ENCODE measurements at regions not wholly inside any gene's neighbourhood (a gene's known extent, or its start where the extent isn't known, plus 50 kb on each side); places are given as distances from the start of the nearest gene placed in this dataset.
"Not testable (repeated sequence)": the region's sequence is repeated elsewhere in the genome, so short reads cannot be mapped to it uniquely, and the experiment has no call there.

- DNase-seq: no peak
These were observed 417.5 kb downstream of the NUP35 start for GRCh38 chr2:183541766-183542165.

- DNase-seq: no peak
These were observed 418.4 kb downstream of the NUP35 start for GRCh38 chr2:183542606-183543005.

DNA sequence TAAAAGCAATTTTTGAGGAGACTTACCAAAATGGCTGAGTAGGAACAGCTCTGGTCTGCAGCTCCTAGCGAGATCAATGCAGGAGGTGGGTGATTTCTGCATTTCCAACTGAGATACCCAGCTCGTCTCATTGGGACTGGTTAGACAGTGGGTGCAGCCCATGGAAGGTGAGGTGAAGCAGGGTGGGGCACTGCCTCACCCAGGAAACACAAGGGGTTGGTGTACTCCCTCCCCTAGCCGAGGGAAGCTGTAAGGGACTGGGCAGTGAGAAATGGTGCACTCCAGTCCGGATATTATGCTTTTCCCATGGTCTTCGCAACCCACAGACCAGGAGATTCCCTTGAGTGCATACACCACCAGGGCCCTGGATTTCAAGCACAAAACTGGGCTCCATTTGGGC, 419.0 kb downstream of the NUP35 start:
- no peak for DNase-seq

GRCh38 chr2:183543731-183544130, 419.5 kb downstream of the NUP35 start:
- DNase-seq: no peak

DNA sequence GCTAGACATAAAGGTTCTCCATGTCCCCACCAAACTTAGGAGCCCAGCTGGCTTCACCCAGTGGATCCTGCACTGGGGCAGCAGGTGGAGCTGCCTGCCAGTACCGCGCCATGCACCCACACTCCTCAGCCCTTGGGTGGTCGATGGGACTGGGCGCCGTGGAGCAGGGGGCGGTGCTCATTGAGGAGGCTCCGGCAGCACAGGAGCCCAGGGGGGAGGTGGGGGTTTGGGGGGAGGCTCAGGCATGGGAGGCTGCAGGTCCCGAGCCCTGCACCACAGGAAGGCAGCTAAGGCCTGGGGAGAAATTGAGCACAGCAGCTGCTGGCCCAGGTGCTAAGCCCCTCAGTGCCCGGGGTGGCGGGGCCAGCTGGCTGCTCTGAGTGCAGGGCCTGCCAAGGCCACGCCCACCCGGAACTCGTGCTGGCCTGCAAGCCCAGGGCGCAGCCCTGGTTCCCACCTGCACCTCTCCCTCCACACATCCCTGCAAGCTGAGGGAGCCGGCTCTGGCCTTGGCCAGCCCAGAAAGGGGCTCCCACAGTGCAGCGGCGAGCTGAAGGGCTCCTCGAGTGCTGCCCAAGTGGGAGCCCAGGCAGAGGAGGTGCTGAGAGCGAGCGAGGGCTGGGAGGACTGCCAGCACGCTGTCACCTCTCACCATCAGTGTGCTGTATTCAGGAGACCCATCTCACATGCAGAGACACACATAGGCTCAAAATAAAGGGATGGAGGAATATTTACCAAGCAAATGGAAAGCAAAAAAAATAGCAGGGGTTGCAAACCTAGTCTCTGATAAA, 422.5 kb downstream of the NUP35 start:
- DNase-seq: not testable (repeated sequence)

GRCh38 chr2:183552716-183553115, 428.5 kb downstream of the NUP35 start:
- DNase-seq: no peak

GRCh38 chr2:183564726-183565125, 440.5 kb downstream of the NUP35 start:
- no peak for DNase-seq

DNA sequence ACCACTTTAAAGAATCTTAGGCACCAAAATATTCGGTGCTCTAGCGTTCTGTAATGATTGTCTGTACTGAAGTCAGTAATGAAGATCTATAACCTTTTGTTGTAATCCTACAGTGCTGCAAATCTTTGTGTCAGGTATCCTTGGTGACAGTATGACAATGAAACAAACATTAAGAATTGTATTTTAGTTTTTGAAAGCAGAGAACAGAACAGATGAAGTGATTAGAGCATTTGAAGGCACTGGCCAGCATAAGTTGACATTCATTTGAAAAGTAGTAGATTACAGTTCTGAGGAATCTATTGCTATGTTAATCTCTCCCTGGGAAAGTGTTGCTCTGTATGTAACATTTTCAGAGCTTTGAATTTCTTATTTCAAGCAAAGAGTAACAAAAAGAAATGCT, 451.2 kb downstream of the NUP35 start:
- no peak for DNase-seq

DNA sequence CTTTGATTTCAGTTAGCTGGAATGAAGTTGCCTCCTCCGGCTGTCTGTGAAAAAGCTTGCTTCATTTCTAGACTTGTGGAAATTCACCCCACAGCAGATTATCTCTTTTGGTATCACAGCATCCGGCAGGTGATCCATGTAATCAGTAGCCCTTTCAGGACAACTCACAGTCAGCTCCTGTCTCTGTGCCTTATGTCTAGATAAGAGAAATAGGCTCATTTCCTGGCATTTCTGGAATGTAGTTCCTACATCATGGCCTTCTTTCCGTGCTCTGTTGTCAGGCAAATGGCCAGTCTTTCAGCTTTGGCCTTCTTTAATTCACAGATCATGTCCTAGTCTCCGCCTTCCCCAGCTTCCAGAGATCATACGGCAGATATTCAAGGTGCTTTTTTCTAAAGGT, 455.4 kb downstream of the NUP35 start:
- DNase-seq: no peak

- no peak for DNase-seq
These were observed 468.0 kb downstream of the NUP35 start for GRCh38 chr2:183592271-183592670.

GRCh38 chr2:183594150-183594549, 469.9 kb downstream of the NUP35 start:
- DNase-seq: no peak

GRCh38 chr2:183597841-183598240, 473.6 kb downstream of the NUP35 start:
- DNase-seq: no peak

GRCh38 chr2:183604065-183604464, 479.8 kb downstream of the NUP35 start:
- no peak for DNase-seq

- DNase-seq: no peak
These were observed 481.2 kb downstream of the NUP35 start for GRCh38 chr2:183605440-183605839.

DNA sequence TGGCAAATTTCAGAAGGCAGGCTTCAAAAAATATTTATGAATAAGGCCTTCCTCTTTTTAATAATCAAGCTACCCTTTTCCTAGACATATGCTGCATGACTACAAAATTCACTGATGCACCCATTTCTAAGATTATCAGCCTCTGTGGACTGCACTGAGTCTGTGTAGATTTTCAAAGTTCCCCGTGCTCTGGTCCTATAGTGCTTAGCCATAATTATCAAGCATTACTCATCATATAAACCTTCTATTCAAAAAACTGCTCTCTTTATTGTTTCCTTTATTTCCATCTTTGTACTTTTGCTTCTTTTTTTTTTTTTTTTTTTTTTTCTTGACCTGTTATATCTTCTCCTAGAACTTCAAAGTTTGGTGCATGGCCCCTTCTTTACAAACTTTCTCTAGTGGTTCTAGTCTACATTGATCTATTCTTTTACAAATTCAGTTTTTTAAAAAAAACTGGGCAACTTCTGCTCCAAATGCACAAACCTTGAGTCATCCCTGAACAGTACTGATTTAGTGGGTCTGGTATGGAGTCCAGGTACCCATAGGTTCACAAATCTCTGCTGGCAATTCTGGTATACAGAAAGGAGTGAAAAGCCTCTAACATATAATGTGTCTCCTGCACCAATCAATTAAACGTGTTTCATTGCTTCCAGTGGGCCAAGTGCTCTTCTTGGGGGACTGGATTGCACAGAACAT, 481.9 kb downstream of the NUP35 start:
- DNase-seq: no peak

- DNase-seq: no peak
These were observed 482.5 kb downstream of the NUP35 start for GRCh38 chr2:183606718-183607085.

DNA sequence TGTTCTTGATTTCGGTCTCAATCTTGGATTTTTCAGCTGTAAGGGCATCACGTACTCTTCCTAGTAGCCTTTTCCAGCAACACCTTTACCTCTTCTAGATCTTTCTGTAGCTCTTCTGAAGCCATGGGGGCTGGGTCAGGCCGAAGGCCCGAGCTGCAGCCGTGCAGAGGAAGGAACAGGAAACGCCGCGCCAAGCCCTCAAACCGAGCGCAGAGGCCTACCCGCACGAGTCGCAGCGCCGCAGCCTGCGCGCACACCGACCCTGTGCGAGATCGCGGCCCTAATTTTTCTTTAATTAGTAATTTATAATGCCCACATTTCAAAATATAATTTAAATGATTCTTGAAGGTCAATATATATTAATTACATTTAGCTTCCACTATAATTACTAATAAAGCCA, 483.8 kb downstream of the NUP35 start:
- DNase-seq: no peak

- no peak for DNase-seq
These were observed 484.5 kb downstream of the NUP35 start for GRCh38 chr2:183608747-183609146.

GRCh38 chr2:183610724-183611123, 486.5 kb downstream of the NUP35 start:
- no peak for DNase-seq

GRCh38 chr2:183614799-183615435, 490.7 kb downstream of the NUP35 start:
- no peak for DNase-seq

DNA sequence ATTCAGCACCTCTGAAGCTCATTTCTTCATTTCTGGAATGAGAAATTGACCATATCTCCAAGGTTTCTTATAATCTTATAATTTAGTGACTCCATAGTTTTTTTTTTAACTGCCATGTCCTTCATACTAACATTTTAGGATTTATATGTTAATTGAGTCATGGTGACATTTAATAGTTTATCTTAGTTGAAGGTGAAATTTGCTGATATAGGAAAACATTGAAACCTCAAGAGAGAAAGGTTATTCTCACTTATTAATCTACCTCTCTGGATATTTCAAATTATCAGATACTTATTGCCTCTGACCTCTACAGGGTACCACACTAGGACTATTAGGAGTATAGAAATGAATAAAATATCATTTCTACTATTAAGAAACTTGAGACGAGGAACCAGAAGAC, 499.0 kb downstream of the NUP35 start:
- DNase-seq: no peak

DNA sequence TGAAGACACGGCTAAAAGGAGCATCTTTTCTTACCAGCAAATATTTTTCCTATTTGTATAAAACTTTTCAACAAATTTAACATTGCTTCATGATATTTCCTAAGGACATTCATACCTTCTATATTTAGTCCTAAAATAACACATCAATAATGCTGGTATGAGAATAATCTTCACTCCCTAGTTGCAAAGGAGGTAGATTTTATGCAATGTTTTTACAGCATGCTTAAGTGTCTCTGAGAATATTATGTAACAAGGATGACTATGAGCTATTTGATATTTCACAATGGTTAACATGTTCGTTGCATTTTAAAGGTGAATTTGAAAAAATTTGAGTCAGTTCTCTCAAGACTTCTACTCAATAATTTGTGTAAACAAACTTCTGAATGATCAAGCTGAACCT, 506.7 kb downstream of the NUP35 start:
- no peak for DNase-seq

GRCh38 chr2:183656121-183656520, 531.9 kb downstream of the NUP35 start:
- no peak for DNase-seq

- no peak for DNase-seq
These were observed 541.2 kb downstream of the NUP35 start for GRCh38 chr2:183665425-183665824.
